Hepatocyte (in vitro differentiated cells): ENCODE measurements at regions not wholly inside any gene's neighbourhood (a gene's known extent, or its start where the extent isn't known, plus 50 kb on each side); places are given as distances from the start of the nearest gene placed in this dataset.

Source experiments
- CTCF ChIP-seq: fragments of 200-600 bp; sonication (generic); IDR thresholded peaks from 2 replicates; pipeline ENCODE4 v1.5.1; 2016; ENCODE audit warnings: antibody characterized with exemption, mild to moderate bottlenecking; ENCODE audit not compliant: poor library complexity
- EZH2 ChIP-seq: fragments of 200-600 bp; sonication (generic); IDR thresholded peaks from 2 replicates; pipeline ENCODE4 v1.6.1; 2016; ENCODE audit warnings: antibody characterized with exemption, mild to moderate bottlenecking, borderline replicate concordance
- EZH2phosphoT487 ChIP-seq: fragments of 200-600 bp; sonication (generic); IDR thresholded peaks from one replicate; pipeline ENCODE4 v1.6.1; 2018; ENCODE audit warnings: antibody characterized with exemption, mild to moderate bottlenecking, low read depth, moderate library complexity; ENCODE audit not compliant: unreplicated experiment, severe bottlenecking

DNA sequence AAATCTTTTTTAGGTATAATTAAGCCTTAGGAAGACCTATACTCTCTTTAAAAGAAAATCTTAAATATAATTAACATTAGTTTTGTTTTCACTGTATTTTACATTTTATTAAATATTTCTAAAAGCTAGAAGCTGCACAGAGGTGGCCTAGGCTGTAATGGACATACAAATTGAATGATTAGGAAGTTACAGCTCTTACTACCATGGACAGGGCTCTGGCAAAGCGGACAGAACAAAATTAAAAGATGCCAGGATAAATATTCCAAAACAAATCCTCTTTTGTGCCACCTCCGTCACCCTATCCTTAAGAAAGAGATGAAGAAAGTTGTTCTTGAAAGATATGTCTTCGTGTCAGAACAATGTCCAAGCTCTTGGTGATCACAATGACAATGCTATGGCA is 376.5 kb downstream of the ETNK1 start:
- TF ChIP-seq EZH2phosphoT487 (no peak), EZH2 (no peak), CTCF (no peak)
